ENCODE measurements at regions not wholly inside any gene's neighbourhood (a gene's known extent, or its start where the extent isn't known, plus 50 kb on each side); places are given as distances from the start of the nearest gene placed in this dataset.

GRCh38 chr2:42877511-42877910 is 85.1 kb upstream of the HAAO start:
- WGBS (ENCODE audit: insufficient coverage): 71% methylated on average over 3 of the region's 3 CpGs
- Histone ChIP-seq H3K27ac (ENCODE audit: low read depth, low read length) (no peak overlapping the region), H3K4me3 (ENCODE audit: low read depth, low read length) (no peak overlapping the region), H3K27me3 (ENCODE audit: control insufficient read depth, insufficient read depth, low read length) (no peaks in the 10 kb centered on the region), H3K4me1 (ENCODE audit: control insufficient read depth, insufficient read depth, low read length) (peaks cover 24% of the 10 kb centered on the region), H3K9me3 (ENCODE audit: control insufficient read depth, insufficient read depth, low read length) (no peaks in the 10 kb centered on the region), H3K36me3 (ENCODE audit: control insufficient read depth, insufficient read depth, low read length) (no peaks in the 10 kb centered on the region)
- DNase-seq (ENCODE audit: low read depth in 4 of 6, low spot score in 6 of 6): no peak

DNA sequence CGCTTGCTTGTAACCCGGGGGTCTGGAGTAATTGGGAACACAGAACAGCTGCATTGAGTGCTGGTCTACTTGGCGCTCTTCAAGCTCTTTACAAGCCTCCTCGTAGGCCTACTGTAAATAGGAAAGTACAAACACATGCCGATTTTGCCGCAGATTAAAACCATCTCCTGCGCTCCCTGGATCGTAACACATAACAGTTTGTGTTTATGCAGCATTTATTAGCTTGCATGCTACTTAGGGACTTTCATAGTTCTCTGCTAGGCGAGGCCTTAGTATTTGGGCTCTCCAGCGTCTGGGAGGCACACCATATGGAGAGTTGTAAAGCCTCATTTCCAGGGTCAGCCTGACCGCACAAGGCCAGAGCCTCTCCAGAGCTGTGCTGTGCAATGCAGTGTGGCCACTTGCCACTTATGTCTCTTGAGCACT is 84.0 kb upstream of the HAAO start:
- Histone ChIP-seq H3K36me3 (ENCODE audit: control insufficient read depth, insufficient read depth, low read length) (no peaks in the 10 kb centered on the region), H3K9me3 (ENCODE audit: control insufficient read depth, insufficient read depth, low read length) (no peaks in the 10 kb centered on the region), H3K4me1 (ENCODE audit: control insufficient read depth, insufficient read depth, low read length) (peaks cover 24% of the 10 kb centered on the region), H3K27ac (ENCODE audit: low read depth, low read length) (peak overlapping the region; percentile 35), H3K27me3 (ENCODE audit: control insufficient read depth, insufficient read depth, low read length) (no peaks in the 10 kb centered on the region), H3K4me3 (ENCODE audit: low read depth, low read length) (no peak overlapping the region)
- DNase-seq (ENCODE audit: low read depth in 4 of 6, low spot score in 6 of 6): peak in 3 of 6 donors; percentile 6 to 35 (median 14)
- WGBS (ENCODE audit: insufficient coverage): 87% methylated on average over 11 of the region's 11 CpGs

DNA sequence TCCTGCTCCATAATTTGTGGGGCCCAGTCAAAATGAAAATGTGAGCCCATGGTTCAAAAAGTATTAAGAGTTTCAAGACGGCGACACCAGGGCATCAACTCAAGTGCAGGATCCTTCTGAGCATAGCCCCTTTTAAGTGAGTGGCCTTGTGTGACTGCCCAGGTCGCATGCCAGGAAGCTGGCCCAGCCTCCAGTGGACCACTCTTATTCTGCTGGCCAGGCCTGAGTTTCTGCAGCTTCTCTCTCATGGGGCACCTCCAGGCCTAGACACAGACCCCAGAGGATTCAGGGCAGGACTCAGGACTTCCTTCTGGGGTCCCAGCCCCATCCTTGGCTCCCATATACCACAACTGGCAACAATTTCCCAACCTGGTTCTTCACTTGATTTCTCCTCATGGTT is 83.5 kb upstream of the HAAO start:
- Histone ChIP-seq H3K4me1 (ENCODE audit: control insufficient read depth, insufficient read depth, low read length) (peaks cover 24% of the 10 kb centered on the region), H3K36me3 (ENCODE audit: control insufficient read depth, insufficient read depth, low read length) (no peaks in the 10 kb centered on the region), H3K4me3 (ENCODE audit: low read depth, low read length) (no peak overlapping the region), H3K27me3 (ENCODE audit: control insufficient read depth, insufficient read depth, low read length) (no peaks in the 10 kb centered on the region), H3K9me3 (ENCODE audit: control insufficient read depth, insufficient read depth, low read length) (no peaks in the 10 kb centered on the region), H3K27ac (ENCODE audit: low read depth, low read length) (peak overlapping the region; percentile 35)
- 92% methylated on average over 3 of the region's 3 CpGs for WGBS (ENCODE audit: insufficient coverage)
- DNase-seq (ENCODE audit: low read depth in 4 of 6, low spot score in 6 of 6): no peak

DNA sequence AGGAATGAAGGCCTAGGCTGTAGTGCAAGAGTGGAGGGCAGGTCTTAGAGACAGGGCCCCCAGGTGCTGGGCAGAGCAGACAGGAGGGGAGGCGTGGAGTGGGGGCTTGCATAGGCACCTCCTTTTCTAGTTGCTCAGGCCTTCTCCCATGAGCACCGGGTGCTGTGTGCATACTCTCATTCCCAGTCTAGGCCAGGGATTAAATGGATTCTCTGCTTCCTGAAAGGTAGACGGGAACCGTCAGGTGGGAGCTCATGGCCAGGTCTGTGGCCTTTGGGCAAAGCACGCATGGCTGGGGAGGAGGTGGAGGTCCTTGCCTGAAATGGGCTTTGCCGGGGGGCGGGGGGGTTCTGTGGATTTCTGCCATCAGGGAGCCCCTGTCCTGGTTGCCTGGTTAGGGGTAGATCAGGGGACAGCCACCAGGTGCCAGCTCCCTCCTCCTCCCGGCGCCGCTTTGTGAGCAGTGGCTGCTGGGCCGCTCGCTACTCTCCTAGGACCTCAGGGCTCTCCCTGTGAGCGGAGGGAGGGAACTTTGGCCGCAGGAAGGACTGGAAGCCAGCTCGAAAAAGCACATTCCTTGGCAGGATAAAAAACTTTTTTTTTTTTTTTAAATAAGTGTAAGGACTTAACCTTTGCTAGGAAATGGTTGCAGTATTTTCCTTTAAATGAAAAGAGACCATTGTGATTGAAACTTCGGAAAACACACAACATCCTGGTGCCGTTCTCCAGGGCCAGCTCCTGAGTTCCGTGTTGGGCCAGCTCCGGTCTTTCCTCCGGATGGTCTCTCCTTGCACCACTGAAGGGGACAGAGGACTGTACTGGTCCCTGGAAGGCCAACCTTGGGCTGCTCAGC is 82.8 kb upstream of the HAAO start:
- Histone ChIP-seq H3K9me3 (ENCODE audit: control insufficient read depth, insufficient read depth, low read length) (peaks cover under 1% of the 10 kb centered on the region), H3K4me1 (ENCODE audit: control insufficient read depth, insufficient read depth, low read length) (peaks cover 24% of the 10 kb centered on the region), H3K27me3 (ENCODE audit: control insufficient read depth, insufficient read depth, low read length) (no peaks in the 10 kb centered on the region), H3K4me3 (ENCODE audit: low read depth, low read length) (no peak overlapping the region), H3K36me3 (ENCODE audit: control insufficient read depth, insufficient read depth, low read length) (no peaks in the 10 kb centered on the region), H3K27ac (ENCODE audit: low read depth, low read length) (peak overlapping the region; percentile 50)
- WGBS (ENCODE audit: insufficient coverage): 80% methylated on average over 18 of the region's 20 CpGs
- DNase-seq (ENCODE audit: low read depth in 4 of 6, low spot score in 6 of 6): peak in 1 of 6 donors; percentile 41

GRCh38 chr2:42872721-42873120 is 80.3 kb upstream of the HAAO start:
- H3K36me3 ChIP-seq (ENCODE audit: control insufficient read depth, insufficient read depth, low read length): no peaks in the 10 kb centered on the region
- WGBS (ENCODE audit: insufficient coverage): no CpG with 5 or more reads among the region's 3 CpGs
- H3K27ac ChIP-seq (ENCODE audit: low read depth, low read length): no peak overlapping the region
- no peaks in the 10 kb centered on the region for H3K27me3 ChIP-seq (ENCODE audit: control insufficient read depth, insufficient read depth, low read length)
- no peak for DNase-seq (ENCODE audit: low read depth in 4 of 6, low spot score in 6 of 6)
- H3K4me1 ChIP-seq (ENCODE audit: control insufficient read depth, insufficient read depth, low read length): peaks cover 13% of the 10 kb centered on the region
- no peak overlapping the region for H3K4me3 ChIP-seq (ENCODE audit: low read depth, low read length)
- H3K9me3 ChIP-seq (ENCODE audit: control insufficient read depth, insufficient read depth, low read length): peaks cover 9% of the 10 kb centered on the region

- Histone ChIP-seq H3K4me1 (ENCODE audit: control insufficient read depth, insufficient read depth, low read length) (peaks cover 20% of the 10 kb centered on the region), H3K27me3 (ENCODE audit: control insufficient read depth, insufficient read depth, low read length) (no peaks in the 10 kb centered on the region), H3K4me3 (ENCODE audit: low read depth, low read length) (no peak overlapping the region), H3K9me3 (ENCODE audit: control insufficient read depth, insufficient read depth, low read length) (peaks cover 9% of the 10 kb centered on the region), H3K27ac (ENCODE audit: low read depth, low read length) (no peak overlapping the region), H3K36me3 (ENCODE audit: control insufficient read depth, insufficient read depth, low read length) (no peaks in the 10 kb centered on the region)
- DNase-seq (ENCODE audit: low read depth in 4 of 6, low spot score in 6 of 6): no peak
- 83% methylated on average over 1 of the region's 4 CpGs for WGBS (ENCODE audit: insufficient coverage)
Measured at GRCh38 chr2:42871372-42871771, 79.0 kb upstream of the HAAO start.

GRCh38 chr2:42868874-42869273 is 76.5 kb upstream of the HAAO start:
- Histone ChIP-seq H3K36me3 (ENCODE audit: control insufficient read depth, insufficient read depth, low read length) (no peaks in the 10 kb centered on the region), H3K4me1 (ENCODE audit: control insufficient read depth, insufficient read depth, low read length) (peaks cover 7% of the 10 kb centered on the region), H3K27me3 (ENCODE audit: control insufficient read depth, insufficient read depth, low read length) (no peaks in the 10 kb centered on the region), H3K27ac (ENCODE audit: low read depth, low read length) (no peak overlapping the region), H3K9me3 (ENCODE audit: control insufficient read depth, insufficient read depth, low read length) (peaks cover 9% of the 10 kb centered on the region), H3K4me3 (ENCODE audit: low read depth, low read length) (no peak overlapping the region)
- 100% methylated on average over 2 of the region's 2 CpGs for WGBS (ENCODE audit: insufficient coverage)
- no peak for DNase-seq (ENCODE audit: low read depth in 4 of 6, low spot score in 6 of 6)

DNA sequence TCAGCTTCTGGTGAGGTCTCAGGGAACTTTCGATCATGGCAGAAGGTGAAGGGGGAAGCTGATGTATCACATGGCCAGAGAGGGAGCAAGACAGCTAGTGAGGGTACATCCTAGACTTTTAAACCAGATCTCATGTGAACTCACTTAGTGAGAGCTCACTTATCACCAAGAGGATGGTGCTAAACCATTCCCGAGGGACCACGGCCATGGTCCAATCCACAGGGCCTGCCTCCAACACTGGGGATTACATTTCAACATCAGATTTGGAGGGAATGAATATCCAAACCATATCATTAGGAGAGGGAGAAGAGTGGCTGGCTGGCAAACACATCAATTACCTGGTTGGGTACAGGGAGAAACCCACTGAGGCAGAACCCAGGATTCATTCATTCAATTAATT is 75.7 kb upstream of the HAAO start:
- Histone ChIP-seq H3K27me3 (ENCODE audit: control insufficient read depth, insufficient read depth, low read length) (no peaks in the 10 kb centered on the region), H3K36me3 (ENCODE audit: control insufficient read depth, insufficient read depth, low read length) (no peaks in the 10 kb centered on the region), H3K27ac (ENCODE audit: low read depth, low read length) (no peak overlapping the region), H3K9me3 (ENCODE audit: control insufficient read depth, insufficient read depth, low read length) (peaks cover 9% of the 10 kb centered on the region), H3K4me1 (ENCODE audit: control insufficient read depth, insufficient read depth, low read length) (peaks cover 7% of the 10 kb centered on the region), H3K4me3 (ENCODE audit: low read depth, low read length) (no peak overlapping the region)
- WGBS (ENCODE audit: insufficient coverage): no CpG with 5 or more reads among the region's 3 CpGs
- no peak for DNase-seq (ENCODE audit: low read depth in 4 of 6, low spot score in 6 of 6)

- Histone ChIP-seq H3K9me3 (ENCODE audit: control insufficient read depth, insufficient read depth, low read length) (peaks cover 9% of the 10 kb centered on the region), H3K4me1 (ENCODE audit: control insufficient read depth, insufficient read depth, low read length) (peaks cover 7% of the 10 kb centered on the region), H3K27me3 (ENCODE audit: control insufficient read depth, insufficient read depth, low read length) (no peaks in the 10 kb centered on the region), H3K4me3 (ENCODE audit: low read depth, low read length) (no peak overlapping the region), H3K36me3 (ENCODE audit: control insufficient read depth, insufficient read depth, low read length) (no peaks in the 10 kb centered on the region), H3K27ac (ENCODE audit: low read depth, low read length) (peak overlapping the region; percentile 10)
- WGBS (ENCODE audit: insufficient coverage): 68% methylated on average over 4 of the region's 11 CpGs
- DNase-seq (ENCODE audit: low read depth in 4 of 6, low spot score in 6 of 6): peak in 1 of 6 donors; percentile 6
Measured at GRCh38 chr2:42867093-42868065, 75.0 kb upstream of the HAAO start.

Data from spinal cord (tissue), 9 donors.